ENCODE measurements at regions not wholly inside any gene's neighbourhood (a gene's known extent, or its start where the extent isn't known, plus 50 kb on each side); places are given as distances from the start of the nearest gene placed in this dataset.

GRCh38 chr4:31787701-31788100, 1067.5 kb downstream of the PCDH7 start:
- TF ChIP-seq CTCF (IDR thresholded peaks at IDR 0.05) = no peak
- TF ChIP-seq TCF7L2 (IDR thresholded peaks at IDR 0.05; ENCODE audit: low read depth, low read length) = no peak
- no peak for TF ChIP-seq SIN3A (IDR thresholded peaks at IDR 0.05; ENCODE audit: borderline replicate concordance, insufficient read depth, low read depth, low read length)
- TF ChIP-seq POLR2AphosphoS5 (IDR thresholded peaks at IDR 0.05; ENCODE audit: low read depth, low read length) = no peak
- TF ChIP-seq REST (IDR thresholded peaks at IDR 0.05; ENCODE audit: insufficient read depth in 1 of 2, low read depth in 2 of 2, low read length in 1 of 2) = no peak

Data from Panc1 (cell line).